ENCODE measurements at regions not wholly inside any gene's neighbourhood (a gene's known extent, or its start where the extent isn't known, plus 50 kb on each side); places are given as distances from the start of the nearest gene placed in this dataset.
"Not testable (repeated sequence)": the region's sequence is repeated elsewhere in the genome, so short reads cannot be mapped to it uniquely, and the experiment has no call there.

DNA sequence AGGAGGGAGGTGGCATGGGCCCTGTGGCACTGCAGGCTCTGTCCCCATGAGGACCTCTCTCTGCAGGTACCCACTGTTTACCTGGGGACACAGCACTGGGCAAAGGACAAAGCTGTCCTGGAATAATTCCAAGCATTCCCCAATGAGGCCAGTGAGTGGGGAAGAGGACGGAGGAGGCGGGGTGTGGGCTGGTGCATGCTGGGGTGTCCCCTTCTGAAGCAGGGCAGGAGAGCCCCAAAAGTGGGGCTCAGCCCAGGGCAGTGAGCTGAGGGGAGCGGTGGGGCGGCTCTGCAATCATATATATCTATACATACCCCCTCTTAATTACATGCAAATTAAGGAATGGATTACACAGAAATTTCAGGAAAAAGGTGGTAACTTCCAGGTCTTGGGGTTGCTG, 315.8 kb downstream of the ADGRD1 start:
- intact Hi-C loops (cut with DNase I), result no loop called here
- no peak for ATAC-seq
- 97 to 99% (median 98%) methylated on average over 4 of the region's 4 CpGs for WGBS, 3 donors
- Histone ChIP-seq H3K9me3 (no peaks in the 10 kb centered on the region), H3K4me3 (no peak overlapping the region), H3K27ac (no peak overlapping the region), H3K36me3 (ENCODE audit: insufficient read depth in 1 of 2, low read depth in 1 of 2) (no peaks in the 10 kb centered on the region), H3K27me3 (ENCODE audit: insufficient read depth in 3 of 3, low read length in 2 of 3) (no peaks in the 10 kb centered on the region), H3K4me1 (no peaks in the 10 kb centered on the region)
- TF ChIP-seq, protein P1, sequence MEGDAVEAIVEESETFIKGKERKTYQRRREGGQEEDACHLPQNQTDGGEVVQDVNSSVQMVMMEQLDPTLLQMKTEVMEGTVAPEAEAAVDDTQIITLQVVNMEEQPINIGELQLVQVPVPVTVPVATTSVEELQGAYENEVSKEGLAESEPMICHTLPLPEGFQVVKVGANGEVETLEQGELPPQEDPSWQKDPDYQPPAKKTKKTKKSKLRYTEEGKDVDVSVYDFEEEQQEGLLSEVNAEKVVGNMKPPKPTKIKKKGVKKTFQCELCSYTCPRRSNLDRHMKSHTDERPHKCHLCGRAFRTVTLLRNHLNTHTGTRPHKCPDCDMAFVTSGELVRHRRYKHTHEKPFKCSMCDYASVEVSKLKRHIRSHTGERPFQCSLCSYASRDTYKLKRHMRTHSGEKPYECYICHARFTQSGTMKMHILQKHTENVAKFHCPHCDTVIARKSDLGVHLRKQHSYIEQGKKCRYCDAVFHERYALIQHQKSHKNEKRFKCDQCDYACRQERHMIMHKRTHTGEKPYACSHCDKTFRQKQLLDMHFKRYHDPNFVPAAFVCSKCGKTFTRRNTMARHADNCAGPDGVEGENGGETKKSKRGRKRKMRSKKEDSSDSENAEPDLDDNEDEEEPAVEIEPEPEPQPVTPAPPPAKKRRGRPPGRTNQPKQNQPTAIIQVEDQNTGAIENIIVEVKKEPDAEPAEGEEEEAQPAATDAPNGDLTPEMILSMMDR (IDR thresholded peaks at IDR 0.05), result no peak
- DNase-seq, result no peak

- H3K27ac ChIP-seq; intact Hi-C loops (cut with DNase I); ATAC-seq; H3K4me1 ChIP-seq; H3K27me3 ChIP-seq (ENCODE audit: insufficient read depth in 3 of 3, low read length in 2 of 3); H3K9me3 ChIP-seq; H3K4me3 ChIP-seq; DNase-seq; H3K36me3 ChIP-seq (ENCODE audit: insufficient read depth in 1 of 2, low read depth in 1 of 2): not testable (repeated sequence)
- WGBS, 3 donors, result 95 to 100% (median 95%) methylated on average over 4 of the region's 4 CpGs
These were observed 316.3 kb downstream of the ADGRD1 start for GRCh38 chr12:131269977-131270376.

DNA sequence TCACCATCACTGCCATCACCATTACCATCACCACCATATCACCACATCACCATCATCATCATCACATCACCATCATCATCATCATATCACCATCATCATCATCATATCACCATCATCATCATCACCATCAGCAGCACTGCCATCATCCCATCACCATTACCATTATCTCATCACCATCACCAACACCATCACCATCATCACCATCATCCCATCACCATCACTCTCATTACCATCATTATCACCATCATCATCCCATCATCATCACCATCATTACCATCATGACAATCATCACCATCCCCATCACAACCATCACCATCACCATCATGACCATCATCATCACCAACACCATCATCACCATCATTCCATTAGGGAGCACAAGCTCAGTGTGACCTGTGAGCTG, 318.0 kb downstream of the ADGRD1 start:
- TF ChIP-seq, protein P1 (IDR thresholded peaks at IDR 0.05), result no peak
- Histone ChIP-seq H3K27me3 (ENCODE audit: insufficient read depth in 3 of 3, low read length in 2 of 3) (peaks cover 0 to 5% (median 0%) of the 10 kb centered on the region in 3 donors), H3K27ac (no peak overlapping the region), H3K36me3 (ENCODE audit: insufficient read depth in 1 of 2, low read depth in 1 of 2) (no peaks in the 10 kb centered on the region), H3K4me1 (no peaks in the 10 kb centered on the region), H3K9me3 (no peaks in the 10 kb centered on the region), H3K4me3 (no peak overlapping the region)
- DNase-seq, result no peak
- intact Hi-C loops (cut with DNase I), result no loop called here
- ATAC-seq, result no peak

DNA sequence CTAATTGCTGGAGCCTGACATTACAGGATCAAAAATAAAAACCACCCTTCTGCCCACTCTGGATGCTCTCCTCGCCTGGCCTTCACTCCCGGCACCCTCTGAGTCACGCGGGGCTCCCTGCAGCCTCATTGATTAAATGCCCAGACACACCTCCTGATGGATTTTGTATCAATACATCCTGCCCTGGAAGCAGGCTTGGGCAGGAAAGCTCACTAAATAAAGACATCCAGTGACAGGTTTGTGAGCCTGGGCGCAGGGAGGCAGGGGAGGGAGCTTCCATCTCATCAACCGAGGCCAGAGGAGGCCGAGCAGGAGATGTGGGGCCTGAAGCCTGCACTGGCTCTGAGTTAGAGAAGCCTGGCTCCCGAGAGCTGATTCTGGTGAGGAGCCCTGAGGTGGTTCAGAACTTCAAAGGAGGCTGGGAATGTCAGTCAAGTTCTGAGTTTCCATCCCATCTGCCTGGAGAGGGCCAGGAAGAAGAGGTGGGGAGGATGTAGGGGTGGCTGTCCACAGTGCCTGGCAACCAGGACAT, 318.6 kb downstream of the ADGRD1 start:
- ATAC-seq; H3K27me3 ChIP-seq (ENCODE audit: insufficient read depth in 3 of 3, low read length in 2 of 3); H3K4me3 ChIP-seq; intact Hi-C loops (cut with DNase I); H3K27ac ChIP-seq; H3K9me3 ChIP-seq; H3K36me3 ChIP-seq (ENCODE audit: insufficient read depth in 1 of 2, low read depth in 1 of 2); H3K4me1 ChIP-seq; DNase-seq: not testable (repeated sequence)
- 79 to 88% (median 86%) methylated on average over 8 of the region's 8 CpGs for WGBS, 3 donors

DNA sequence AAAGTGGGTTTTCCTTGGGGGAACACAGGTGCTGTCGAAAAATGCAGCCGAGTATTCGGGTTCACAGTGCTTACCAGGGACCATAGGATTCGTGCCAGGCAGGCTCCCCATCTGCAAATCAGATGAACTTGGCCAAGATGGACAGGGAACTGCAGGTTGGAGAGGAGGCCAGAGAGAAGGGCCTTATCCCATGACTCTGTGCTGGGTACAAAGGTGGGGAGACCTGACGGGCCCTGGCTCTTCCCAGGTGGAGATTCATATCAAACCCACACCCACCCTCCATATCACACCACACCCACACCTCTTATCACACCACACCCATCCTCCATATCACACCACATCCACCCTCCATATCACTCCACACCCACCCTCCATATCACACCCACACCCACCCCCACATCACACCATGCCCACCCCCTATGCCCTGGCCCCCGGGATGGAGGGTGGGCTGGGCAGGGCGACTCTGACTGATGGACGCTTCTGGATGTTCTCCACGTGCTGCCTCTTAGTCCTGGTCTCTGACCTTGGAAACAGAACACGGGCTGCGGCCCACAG, 319.7 kb downstream of the ADGRD1 start:
- no peaks in the 10 kb centered on the region for H3K4me1 ChIP-seq
- 84 to 91% (median 87%) methylated on average over 11 of the region's 11 CpGs for WGBS, 3 donors
- peaks cover 0 to 5% (median 0%) of the 10 kb centered on the region in 3 donors for H3K27me3 ChIP-seq (ENCODE audit: insufficient read depth in 3 of 3, low read length in 2 of 3)
- ATAC-seq (no peak), DNase-seq (no peak)
- H3K27ac ChIP-seq, result no peak overlapping the region
- H3K9me3 ChIP-seq, result no peaks in the 10 kb centered on the region
- no peak overlapping the region for H3K4me3 ChIP-seq
- TF ChIP-seq, protein P1 (IDR thresholded peaks at IDR 0.05), result no peak
- no peaks in the 10 kb centered on the region for H3K36me3 ChIP-seq (ENCODE audit: insufficient read depth in 1 of 2, low read depth in 1 of 2)
- intact Hi-C loops (cut with DNase I), result no loop called here

- WGBS, 3 donors, result 84 to 87% (median 85%) methylated on average over 12 of the region's 12 CpGs
- peak in 1 of 2 donors; percentile 32 for DNase-seq
- H3K36me3 ChIP-seq (ENCODE audit: insufficient read depth in 1 of 2, low read depth in 1 of 2), result no peaks in the 10 kb centered on the region
These were observed 320.4 kb downstream of the ADGRD1 start for GRCh38 chr12:131274061-131274460.

More at GRCh38 chr12:131274061-131274460, 320.4 kb downstream of the ADGRD1 start:
- H3K27me3 ChIP-seq (ENCODE audit: insufficient read depth in 3 of 3, low read length in 2 of 3), result peaks cover 0 to 5% (median 0%) of the 10 kb centered on the region in 3 donors
- H3K27ac ChIP-seq, result no peak overlapping the region
- no peaks in the 10 kb centered on the region for H3K4me1 ChIP-seq
- H3K9me3 ChIP-seq, result no peaks in the 10 kb centered on the region
- intact Hi-C loops (cut with DNase I), result no loop called here
- no peak for ATAC-seq
- TF ChIP-seq, protein P1 (IDR thresholded peaks at IDR 0.05), result no peak
- H3K4me3 ChIP-seq, result no peak overlapping the region

Data from psoas muscle (tissue), 7 donors.